SK-N-SH treated with all-trans-retinoic acid at 6 μM for 48 hours (cell line): ENCODE measurements at regions not wholly inside any gene's neighbourhood (a gene's known extent, or its start where the extent isn't known, plus 50 kb on each side); places are given as distances from the start of the nearest gene placed in this dataset.

Source experiments
- ATAC-seq: fragments of 200-7000 bp; cut with Tn5 transposase; 3 replicates; pipeline ENCODE4 v1.9.1; 2020; ENCODE audit warnings: mild to moderate bottlenecking, moderate library complexity
- ARNTL ChIP-seq: fragments of 450-650 bp; formaldehyde crosslinking; IDR thresholded peaks from 2 replicates; pipeline ENCODE4 v1.5.0; 2020; ENCODE audit warnings: low read depth, mild to moderate bottlenecking, moderate library complexity, borderline replicate concordance
- BACH2 ChIP-seq: fragments of 250-450 bp; sonication (Bioruptor Pico); IDR thresholded peaks from 2 replicates; pipeline ENCODE4 v1.9.0; 2021; ENCODE audit warnings: mild to moderate bottlenecking, borderline replicate concordance
- CSDC2 ChIP-seq: fragments of 250-450 bp; sonication (Bioruptor Pico); IDR thresholded peaks from 2 replicates; pipeline ENCODE4 v1.5.0; 2020; ENCODE audit warnings: mild to moderate bottlenecking, moderate library complexity
- ESRRG ChIP-seq: fragments of 250-450 bp; sonication (Bioruptor Pico); IDR thresholded peaks from 2 replicates; pipeline ENCODE4 v1.6.1; 2021; ENCODE audit warnings: mild to moderate bottlenecking
- ISL1 ChIP-seq: fragments of 250-450 bp; sonication (Bioruptor Pico); IDR thresholded peaks from 2 replicates; pipeline ENCODE4 v2.1.2; 2022; ENCODE audit warnings: mild to moderate bottlenecking, moderate library complexity
- OSR1 ChIP-seq: fragments of 250-450 bp; sonication (Bioruptor Pico); IDR thresholded peaks from 2 replicates; pipeline ENCODE4 v1.8.0; 2022; ENCODE audit warnings: moderate library complexity, mild to moderate bottlenecking, inconsistent platforms
- TCF4 ChIP-seq: fragments of 250-450 bp; sonication (Bioruptor Pico); IDR thresholded peaks from 2 replicates; pipeline ENCODE4 v1.8.0; 2021; ENCODE audit warnings: mild to moderate bottlenecking, moderate library complexity, borderline replicate concordance
- TOX ChIP-seq: fragments of 250-450 bp; sonication (Bioruptor Pico); IDR thresholded peaks from 2 replicates; pipeline ENCODE4 v1.8.0; 2021; ENCODE audit warnings: mild to moderate bottlenecking, moderate library complexity, borderline replicate concordance
- ZFP3 ChIP-seq: fragments of 250-450 bp; sonication (Bioruptor Pico); IDR thresholded peaks from 2 replicates; pipeline ENCODE4 v1.5.0; 2020; ENCODE audit warnings: mild to moderate bottlenecking, moderate library complexity
- ZNF565 ChIP-seq: fragments of 450-650 bp; formaldehyde crosslinking; conservative IDR thresholded peaks from 2 replicates; pipeline ENCODE4 v1.5.0; 2020; ENCODE audit warnings: low read depth, mild to moderate bottlenecking, moderate library complexity
- ZNF70 ChIP-seq: fragments of 450-650 bp; formaldehyde crosslinking; IDR thresholded peaks from 2 replicates; pipeline ENCODE4 v1.5.0; 2020; ENCODE audit warnings: mild to moderate bottlenecking, moderate library complexity
- TF ChIP-seq, protein P1 (sequence below): fragments of 250-450 bp; sonication (Bioruptor Pico); IDR thresholded peaks from 2 replicates; pipeline ENCODE4 v1.5.0; 2020; ENCODE audit warnings: mild to moderate bottlenecking, moderate library complexity
- TF ChIP-seq, protein P2 (sequence below): fragments of 250-450 bp; sonication (Bioruptor Pico); IDR thresholded peaks from 2 replicates; pipeline ENCODE4 v1.5.1; 2021; ENCODE audit warnings: mild to moderate bottlenecking, moderate library complexity
- TF ChIP-seq, protein P3 (sequence below): fragments of 250-450 bp; sonication (Bioruptor Pico); IDR thresholded peaks from 2 replicates; pipeline ENCODE4 v1.5.1; 2020; ENCODE audit warnings: low read depth, mild to moderate bottlenecking, moderate library complexity

GRCh38 chrX:39900777-39901170, 197.0 kb downstream of the BCOR start (continued):
- TF ChIP-seq, protein P1, sequence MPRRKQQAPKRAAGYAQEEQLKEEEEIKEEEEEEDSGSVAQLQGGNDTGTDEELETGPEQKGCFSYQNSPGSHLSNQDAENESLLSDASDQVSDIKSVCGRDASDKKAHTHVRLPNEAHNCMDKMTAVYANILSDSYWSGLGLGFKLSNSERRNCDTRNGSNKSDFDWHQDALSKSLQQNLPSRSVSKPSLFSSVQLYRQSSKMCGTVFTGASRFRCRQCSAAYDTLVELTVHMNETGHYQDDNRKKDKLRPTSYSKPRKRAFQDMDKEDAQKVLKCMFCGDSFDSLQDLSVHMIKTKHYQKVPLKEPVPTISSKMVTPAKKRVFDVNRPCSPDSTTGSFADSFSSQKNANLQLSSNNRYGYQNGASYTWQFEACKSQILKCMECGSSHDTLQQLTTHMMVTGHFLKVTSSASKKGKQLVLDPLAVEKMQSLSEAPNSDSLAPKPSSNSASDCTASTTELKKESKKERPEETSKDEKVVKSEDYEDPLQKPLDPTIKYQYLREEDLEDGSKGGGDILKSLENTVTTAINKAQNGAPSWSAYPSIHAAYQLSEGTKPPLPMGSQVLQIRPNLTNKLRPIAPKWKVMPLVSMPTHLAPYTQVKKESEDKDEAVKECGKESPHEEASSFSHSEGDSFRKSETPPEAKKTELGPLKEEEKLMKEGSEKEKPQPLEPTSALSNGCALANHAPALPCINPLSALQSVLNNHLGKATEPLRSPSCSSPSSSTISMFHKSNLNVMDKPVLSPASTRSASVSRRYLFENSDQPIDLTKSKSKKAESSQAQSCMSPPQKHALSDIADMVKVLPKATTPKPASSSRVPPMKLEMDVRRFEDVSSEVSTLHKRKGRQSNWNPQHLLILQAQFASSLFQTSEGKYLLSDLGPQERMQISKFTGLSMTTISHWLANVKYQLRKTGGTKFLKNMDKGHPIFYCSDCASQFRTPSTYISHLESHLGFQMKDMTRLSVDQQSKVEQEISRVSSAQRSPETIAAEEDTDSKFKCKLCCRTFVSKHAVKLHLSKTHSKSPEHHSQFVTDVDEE (CRISPR knock-in tag) = no peak
- TF ChIP-seq ZNF565 (CRISPR knock-in tag) (no peak), TCF4 (CRISPR knock-in tag) (no peak), BACH2 (CRISPR knock-in tag) (no peak), ZNF70 (CRISPR knock-in tag) (no peak)
- TF ChIP-seq, protein P2, sequence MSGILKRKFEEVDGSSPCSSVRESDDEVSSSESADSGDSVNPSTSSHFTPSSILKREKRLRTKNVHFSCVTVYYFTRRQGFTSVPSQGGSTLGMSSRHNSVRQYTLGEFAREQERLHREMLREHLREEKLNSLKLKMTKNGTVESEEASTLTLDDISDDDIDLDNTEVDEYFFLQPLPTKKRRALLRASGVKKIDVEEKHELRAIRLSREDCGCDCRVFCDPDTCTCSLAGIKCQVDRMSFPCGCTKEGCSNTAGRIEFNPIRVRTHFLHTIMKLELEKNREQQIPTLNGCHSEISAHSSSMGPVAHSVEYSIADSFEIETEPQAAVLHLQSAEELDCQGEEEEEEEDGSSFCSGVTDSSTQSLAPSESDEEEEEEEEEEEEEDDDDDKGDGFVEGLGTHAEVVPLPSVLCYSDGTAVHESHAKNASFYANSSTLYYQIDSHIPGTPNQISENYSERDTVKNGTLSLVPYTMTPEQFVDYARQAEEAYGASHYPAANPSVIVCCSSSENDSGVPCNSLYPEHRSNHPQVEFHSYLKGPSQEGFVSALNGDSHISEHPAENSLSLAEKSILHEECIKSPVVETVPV = no peak

- no peak for ATAC-seq
- TF ChIP-seq ZFP3 (CRISPR knock-in tag) = no peak
- no peak for TF ChIP-seq TCF4 (CRISPR knock-in tag)
- TF ChIP-seq, protein P3, sequence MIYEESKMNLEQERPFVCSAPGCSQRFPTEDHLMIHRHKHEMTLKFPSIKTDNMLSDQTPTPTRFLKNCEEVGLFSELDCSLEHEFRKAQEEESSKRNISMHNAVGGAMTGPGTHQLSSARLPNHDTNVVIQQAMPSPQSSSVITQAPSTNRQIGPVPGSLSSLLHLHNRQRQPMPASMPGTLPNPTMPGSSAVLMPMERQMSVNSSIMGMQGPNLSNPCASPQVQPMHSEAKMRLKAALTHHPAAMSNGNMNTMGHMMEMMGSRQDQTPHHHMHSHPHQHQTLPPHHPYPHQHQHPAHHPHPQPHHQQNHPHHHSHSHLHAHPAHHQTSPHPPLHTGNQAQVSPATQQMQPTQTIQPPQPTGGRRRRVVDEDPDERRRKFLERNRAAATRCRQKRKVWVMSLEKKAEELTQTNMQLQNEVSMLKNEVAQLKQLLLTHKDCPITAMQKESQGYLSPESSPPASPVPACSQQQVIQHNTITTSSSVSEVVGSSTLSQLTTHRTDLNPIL (CRISPR knock-in tag) = no peak
- no peak for TF ChIP-seq ESRRG (CRISPR knock-in tag)
- TF ChIP-seq BACH2 (CRISPR knock-in tag) = no peak
- TF ChIP-seq TOX (CRISPR knock-in tag) = no peak
Measured at GRCh38 chrX:39903343-39903742, 194.4 kb downstream of the BCOR start.

GRCh38 chrX:39903937-39904336, 193.8 kb downstream of the BCOR start:
- ATAC-seq = no peak; the same call in 2 of the 3 replicates
- TF ChIP-seq OSR1 (CRISPR knock-in tag) (no peak), ZNF565 (CRISPR knock-in tag) (no peak)
- TF ChIP-seq, protein P3 (CRISPR knock-in tag) = no peak

DNA sequence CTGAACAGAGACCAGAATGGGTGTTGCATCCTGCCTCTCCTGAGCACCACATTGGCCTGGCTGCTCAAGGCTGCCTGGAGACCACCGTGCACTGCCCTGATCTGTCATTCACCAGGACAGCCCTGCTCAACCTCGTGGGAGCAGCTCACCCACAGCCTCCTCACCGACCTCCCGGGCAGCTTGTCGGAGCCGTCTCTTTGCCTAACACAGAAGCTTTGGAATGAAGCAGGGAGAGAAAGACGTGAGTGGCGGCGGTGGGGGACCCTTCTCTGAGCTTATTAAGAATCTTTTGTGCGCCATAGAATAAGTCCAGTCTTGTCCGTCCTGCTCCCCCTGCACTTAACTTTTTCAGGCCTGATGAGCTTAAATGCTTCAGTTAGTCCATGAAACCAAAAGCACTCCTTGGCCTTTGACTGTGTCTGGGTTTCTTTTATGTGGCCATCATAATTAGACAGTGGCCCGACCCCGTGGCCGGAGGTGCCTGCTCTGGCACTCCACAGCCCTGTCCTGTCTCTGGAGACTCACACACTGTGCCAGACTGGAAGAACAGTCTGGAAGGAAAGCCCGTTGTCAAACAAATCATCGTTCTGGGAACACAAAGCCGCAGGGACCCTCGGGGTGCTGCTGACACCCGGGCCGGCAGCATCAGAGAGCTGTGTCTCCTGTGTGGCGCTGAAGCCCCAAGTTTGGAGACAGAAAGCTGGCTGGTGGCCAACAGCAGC, 192.8 kb downstream of the BCOR start:
- TF ChIP-seq, protein P1 (CRISPR knock-in tag) = no peak
- TF ChIP-seq, protein P2 = no peak
- no peak for TF ChIP-seq ZFP3 (CRISPR knock-in tag)
- TF ChIP-seq CSDC2 = no peak
- TF ChIP-seq ISL1 (CRISPR knock-in tag) = no peak
- TF ChIP-seq, protein P3 (CRISPR knock-in tag) = no peak
- TF ChIP-seq ARNTL (CRISPR knock-in tag) = no peak
- TF ChIP-seq TCF4 (CRISPR knock-in tag) = no peak

More for the DNA sequence above, 192.8 kb downstream of the BCOR start:
- ATAC-seq = no peak
